Hematopoietic multipotent progenitor cell (in vitro differentiated cells): ENCODE measurements at regions not wholly inside any gene's neighbourhood (a gene's known extent, or its start where the extent isn't known, plus 50 kb on each side); places are given as distances from the start of the nearest gene placed in this dataset.
A peak's percentile ranks its signal among the peaks of the same experiment; 100 is the strongest.

Experiments
- DNase-seq, 3 donors: peaks; one replicate each; pipeline ENCODE4 v3.0.0-alpha.2; 2011 to 2015; ENCODE audit warnings: low read depth in 2 of 3, low spot score in 2 of 3

DNA sequence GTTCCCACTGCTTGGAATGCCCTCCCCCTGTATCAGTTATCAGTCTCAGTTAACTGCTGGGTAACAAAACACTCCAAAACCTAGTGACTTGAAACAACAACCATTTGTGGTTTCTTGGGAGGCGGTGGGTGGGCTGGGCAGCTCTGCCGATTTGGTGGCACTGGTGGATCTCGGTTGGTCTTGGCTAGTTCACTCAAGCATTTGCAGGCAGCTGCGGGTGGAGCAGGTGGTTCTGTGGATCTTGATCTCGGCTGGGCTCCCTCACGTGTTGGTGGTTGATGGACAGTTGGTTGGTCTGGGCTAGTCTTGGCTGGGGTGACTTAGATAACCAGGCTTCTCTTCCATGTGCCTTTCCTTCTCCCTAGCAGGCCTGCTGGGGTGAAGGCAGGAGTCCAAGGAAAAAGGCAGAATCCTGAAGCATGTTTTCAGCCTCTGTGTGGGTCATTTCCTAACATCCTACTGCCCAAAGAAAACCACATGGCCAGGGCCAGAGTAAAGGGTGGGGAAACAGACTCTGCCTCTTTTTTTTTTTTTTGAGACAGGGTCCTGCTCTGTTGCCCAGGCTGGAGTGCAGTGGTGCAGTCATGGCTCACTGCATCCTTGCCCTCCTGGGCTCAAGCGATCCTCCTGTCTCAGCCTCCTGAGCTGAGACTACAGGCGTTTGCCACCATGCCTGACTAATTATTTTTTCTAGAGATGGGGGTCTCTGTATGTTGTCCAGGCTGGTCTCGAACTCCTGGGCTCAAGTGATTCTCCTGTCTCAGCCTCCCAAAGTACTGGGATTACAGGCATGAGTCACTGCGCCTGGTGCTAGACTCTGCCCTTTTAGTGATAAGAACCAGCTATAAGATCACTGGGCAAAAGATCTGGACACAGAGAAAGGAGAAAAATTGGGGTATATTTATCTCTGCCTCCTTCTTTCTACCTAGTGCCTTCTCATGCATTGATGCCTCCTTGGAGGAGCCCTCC is 183.7 kb downstream of the RGS3 start:
- DNase-seq, result no peak

DNA sequence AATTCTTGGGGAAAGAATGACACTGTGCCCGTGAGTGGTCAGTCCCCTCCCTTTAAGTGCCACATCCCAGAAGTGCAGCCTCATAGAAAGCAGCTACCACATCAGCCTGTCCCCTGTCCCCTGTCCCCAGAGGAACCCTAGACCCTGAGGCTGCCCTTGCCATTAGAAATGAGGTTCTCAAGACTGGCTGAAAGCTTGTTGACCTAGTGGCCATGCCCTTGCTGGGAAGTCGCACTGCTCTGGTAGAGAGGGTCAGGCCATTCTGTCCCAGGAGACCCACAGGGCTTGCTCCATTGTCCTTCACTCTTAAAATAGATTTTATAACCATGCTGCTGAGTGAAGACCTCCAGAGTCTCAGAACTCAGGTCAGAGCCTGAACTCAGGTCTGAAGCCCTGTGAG is 184.5 kb downstream of the RGS3 start:
- no peak for DNase-seq

DNA sequence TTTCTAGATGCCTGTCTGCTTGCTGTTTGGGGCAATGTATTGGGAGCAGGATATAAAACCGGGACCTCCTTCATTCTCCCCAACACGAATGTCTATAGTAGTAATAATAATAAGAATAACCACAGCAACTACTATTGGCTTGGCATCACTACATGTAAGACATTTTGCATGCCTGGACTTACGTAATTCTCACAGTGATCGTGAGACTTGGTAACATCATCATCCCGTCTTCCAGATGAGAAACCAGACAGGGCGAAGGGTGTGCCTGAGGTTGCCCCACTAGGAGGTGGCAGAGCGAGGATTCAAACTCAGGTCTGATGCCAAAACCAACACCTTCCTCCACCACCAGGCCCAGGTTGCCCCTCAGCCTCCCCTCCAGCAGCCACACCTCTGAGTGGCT is 185.1 kb downstream of the RGS3 start:
- no peak for DNase-seq

DNA sequence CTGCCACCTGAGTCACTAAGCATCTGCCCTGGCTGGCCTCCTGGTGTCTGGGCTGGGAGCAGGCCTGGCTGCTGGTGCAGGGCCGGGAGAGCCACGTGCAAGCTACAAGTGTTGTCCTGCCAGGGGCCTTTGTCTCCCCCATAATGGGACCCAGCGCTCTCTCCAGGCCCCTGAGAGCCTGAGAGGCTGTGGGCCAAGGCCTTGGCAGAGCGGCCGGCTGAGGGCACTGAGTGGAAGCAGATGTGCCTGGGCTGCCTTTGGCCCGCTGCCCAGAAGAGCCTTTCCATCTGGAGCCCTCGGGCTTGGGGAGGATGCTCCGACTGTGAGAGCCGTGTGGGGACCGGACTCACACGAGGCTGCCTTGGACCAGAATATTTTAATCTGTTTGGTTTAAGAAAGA is 185.5 kb downstream of the RGS3 start:
- no peak for DNase-seq

GRCh38 chr9:113649855-113650206 is 186.3 kb downstream of the RGS3 start:
- DNase-seq, result no peak

GRCh38 chr9:113650207-113651131 is 186.9 kb downstream of the RGS3 start:
- no peak for DNase-seq

- DNase-seq, result no peak
Measured at GRCh38 chr9:113651896-113652295, 188.4 kb downstream of the RGS3 start.

- no peak for DNase-seq
Measured at GRCh38 chr9:113652355-113653152, 189.0 kb downstream of the RGS3 start.

DNA sequence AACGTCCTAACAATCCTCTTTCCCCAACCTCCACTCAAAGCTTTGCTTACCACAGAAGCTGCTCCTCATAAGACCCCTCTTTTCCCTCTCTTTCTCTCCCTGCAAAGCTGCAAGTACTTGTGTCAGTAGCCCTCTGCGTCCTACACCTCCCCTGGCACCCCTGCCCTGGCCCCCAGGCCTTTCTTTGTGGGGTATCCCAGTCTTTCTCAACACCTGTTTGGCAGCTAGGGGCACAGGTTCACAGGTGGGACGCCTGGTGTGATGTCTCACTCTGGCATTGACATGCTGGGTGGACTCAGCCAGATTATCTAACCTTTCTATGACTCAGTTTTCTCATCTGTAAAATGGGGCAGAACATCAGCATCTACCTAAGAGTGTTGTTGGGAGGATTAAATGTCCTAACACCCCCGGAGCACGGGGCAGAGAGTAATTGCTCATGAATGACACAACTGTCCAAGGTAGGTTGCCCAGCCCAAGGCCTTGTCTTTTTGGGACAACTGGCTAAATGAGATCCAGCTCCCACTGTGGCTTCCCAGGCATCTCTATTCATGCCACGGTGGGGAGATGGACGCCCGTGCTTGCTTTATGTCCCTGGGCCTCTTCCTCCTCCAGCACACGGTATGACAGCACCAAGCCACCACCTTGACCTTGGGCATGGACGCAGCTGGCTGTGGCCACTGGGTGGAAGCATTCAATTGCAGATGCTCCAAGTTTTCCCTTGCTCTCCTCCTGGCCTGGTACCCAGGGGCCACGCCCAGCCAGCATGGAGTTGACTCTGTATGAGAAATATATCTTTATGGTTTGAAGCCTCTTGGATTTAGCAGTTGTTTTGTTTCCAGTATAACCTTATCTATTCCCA is 190.4 kb downstream of the RGS3 start:
- no peak for DNase-seq

GRCh38 chr9:113654605-113655428 is 191.3 kb downstream of the RGS3 start:
- DNase-seq, result no peak

DNA sequence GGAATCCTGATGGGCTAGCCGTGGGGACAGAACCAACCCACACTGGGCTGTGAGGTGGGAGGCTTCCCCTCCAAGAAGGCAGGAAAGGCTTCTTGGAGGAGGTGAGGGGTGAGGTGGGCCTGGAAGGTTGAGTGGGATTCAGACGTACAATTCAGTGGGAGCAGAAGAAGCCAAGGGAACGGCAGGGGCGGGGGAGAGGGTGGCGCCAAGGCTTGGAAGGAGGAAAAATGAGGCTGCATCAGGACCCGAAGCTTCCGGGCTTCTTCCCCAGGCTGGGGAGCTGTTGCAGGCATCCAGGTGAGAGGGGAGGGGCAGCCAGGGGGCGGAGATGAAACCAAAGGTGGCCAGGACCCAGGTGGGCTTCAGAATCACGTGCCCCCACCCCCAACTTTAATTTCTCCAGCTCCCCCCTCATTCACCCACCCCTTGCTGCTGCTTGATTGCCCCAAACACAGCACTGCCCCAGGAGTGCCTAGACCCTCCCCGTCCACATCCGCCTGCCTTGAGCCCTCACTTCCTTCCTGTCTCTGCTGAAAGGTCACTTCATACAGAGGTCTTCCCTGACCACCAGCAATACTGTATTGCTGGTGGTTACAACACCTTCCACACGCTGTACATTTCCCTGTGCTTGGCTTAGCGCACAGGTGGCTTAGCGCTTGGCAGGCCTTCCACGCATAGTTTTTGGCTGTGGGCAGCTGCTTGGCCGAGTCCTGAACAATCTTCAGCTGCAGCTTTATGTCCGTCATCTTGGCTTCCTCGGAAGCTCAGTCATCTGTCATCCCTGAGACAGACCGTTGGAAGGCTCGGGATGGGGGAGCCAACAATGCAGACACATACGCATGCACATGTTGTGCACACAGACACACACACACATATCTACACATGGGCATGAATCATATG is 193.5 kb downstream of the RGS3 start:
- no peak for DNase-seq

DNA sequence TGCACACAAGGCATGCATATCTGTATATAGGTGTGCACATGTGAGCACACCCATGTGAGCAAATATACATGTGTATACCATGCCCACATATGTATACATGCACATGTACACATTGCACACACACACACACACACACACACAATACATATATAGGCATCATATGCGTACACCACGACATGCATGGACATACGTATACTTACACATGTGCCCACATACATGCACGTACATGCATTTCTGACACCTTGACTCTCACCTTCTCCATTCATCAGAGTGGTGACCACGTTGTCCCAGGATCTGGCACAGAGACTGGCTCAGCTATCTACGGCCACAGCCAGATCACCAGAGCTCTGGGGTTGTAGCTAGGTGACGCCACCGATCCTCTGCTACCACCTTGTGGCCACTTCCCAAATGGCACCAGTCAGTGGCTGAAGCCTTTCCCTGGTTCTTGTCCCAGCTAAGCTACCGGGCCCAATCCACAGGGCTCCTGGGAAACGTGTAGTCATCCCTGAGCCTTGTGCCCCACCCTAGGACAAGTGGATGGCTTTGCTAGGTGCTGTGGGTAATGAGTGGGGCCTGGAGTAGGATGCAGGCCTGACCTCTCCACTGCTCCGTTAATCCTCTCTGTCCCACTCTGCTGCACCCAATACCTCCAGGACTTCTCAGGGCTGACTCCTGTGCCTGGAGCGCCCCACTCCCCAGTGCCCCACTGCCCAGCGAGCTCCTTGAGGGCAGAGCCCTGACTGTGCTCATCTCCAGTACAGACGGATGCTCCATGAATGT is 194.4 kb downstream of the RGS3 start:
- peak; percentile 63 to 83 (median 70) for DNase-seq

DNA sequence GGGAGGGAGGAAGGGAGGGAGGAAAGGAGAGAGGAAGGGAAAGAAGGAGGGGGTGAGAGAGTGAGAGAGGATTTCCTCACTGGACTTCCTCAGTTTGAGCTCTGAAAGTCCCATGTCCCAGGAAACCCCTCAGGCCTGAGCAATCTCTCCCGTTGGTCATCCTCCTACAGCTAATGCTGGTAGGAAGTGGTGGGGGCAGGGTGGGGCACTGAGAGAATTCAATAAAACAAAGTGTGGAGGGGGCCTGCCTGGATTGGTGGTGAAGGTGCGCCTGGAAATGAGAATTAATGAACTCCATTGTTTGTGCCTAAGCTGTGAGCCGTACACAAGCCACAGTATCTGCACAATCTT is 195.0 kb downstream of the RGS3 start:
- no peak for DNase-seq

DNA sequence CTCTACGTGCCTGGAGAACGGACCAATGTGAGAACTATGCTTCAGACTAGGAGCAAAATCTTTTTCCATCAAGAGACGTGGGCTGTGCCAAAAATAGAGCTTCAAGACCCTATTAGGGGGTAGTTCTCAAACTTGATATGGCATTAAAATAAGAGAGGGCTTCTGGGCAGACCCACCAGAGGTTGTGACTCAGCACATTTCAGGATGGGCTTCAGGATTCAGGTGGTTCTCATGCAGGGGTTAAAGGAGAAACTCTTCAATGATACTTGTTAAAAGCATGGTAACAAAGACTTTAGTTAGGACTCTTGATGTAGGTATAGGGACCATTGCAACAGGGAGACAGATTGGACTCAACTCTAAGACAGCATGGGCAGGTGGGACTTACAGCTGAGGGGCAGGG is 195.5 kb downstream of the RGS3 start:
- DNase-seq, result no peak

DNA sequence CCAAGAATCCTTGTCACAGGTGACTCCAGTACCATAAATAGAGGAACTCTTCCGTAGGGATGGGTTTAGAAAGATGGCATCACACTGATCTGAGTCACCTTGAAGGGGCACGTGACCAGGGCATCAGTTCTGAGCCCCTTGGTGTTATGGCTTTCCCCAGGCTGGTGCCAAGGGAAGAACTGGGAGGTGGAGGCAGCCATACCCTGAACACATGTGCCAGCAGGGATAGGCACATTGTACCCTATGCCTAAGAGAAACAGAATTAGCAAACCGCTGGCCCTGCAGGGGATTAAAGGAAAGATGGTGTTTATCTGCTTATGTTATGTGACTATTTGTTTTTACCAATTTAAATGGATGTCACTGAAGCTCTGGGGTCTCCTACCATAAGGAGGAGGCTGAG is 196.2 kb downstream of the RGS3 start:
- no peak for DNase-seq

DNA sequence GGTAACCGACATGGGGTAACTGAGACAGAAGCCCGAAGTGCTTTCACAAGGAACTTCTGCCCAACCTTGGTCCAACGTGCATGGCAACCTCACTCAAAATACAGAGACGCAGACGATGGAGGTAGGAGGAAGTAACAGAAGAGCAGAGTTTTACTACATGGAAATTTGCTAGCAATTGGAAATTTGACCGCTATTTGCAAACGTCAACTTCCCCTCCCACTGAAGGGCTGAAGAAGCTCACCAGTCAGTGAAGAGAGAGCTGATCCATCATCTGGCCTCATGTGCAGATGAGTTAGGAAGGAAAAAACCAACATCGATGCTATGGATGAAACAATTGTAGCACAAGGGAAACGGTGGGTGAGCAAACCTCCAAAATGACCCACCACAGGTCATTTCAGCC is 196.7 kb downstream of the RGS3 start:
- no peak for DNase-seq

DNA sequence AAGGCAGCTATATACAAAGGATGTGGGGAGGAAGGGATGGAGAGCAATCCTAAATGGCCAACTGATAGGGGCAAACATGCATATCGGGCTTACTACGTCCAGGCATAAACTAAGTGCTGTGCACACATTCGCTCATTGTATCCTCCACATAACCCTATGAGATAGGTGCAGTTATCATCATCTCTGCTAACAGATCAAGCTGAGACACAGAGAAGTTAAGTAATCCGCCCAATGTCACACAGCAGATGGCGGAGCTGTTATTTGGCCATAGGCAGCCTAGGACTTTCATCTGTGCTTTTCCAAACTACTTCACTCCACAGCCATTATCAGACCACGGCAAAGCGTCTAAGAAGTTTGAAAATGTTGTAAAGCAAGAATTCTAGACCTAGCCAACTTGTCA is 197.5 kb downstream of the RGS3 start:
- no peak for DNase-seq
